CD4-positive, alpha-beta T cell treated with Interleukin-4 for 4 hours (primary cell): ENCODE measurements at regions not wholly inside any gene's neighbourhood (a gene's known extent, or its start where the extent isn't known, plus 50 kb on each side); places are given as distances from the start of the nearest gene placed in this dataset.
"Not testable (repeated sequence)": the region's sequence is repeated elsewhere in the genome, so short reads cannot be mapped to it uniquely, and the experiment has no call there.

Experiments
- DNase-seq: peaks from one replicate; pipeline ENCODE4 v3.0.0-alpha.2; 2020

GRCh38 chr6:26235302-26235670, 129.7 kb upstream of the BTN3A2 start:
- DNase-seq = no peak

- DNase-seq = not testable (repeated sequence)
Measured at GRCh38 chr6:26239415-26239814, 125.6 kb upstream of the BTN3A2 start.

- peak; percentile 88 for DNase-seq
Measured at GRCh38 chr6:26240157-26241032, 124.6 kb upstream of the BTN3A2 start.

GRCh38 chr6:26241033-26241895, 123.7 kb upstream of the BTN3A2 start:
- peak; percentile 62 for DNase-seq

- DNase-seq = no peak
Measured at GRCh38 chr6:26243132-26243531, 121.9 kb upstream of the BTN3A2 start.

GRCh38 chr6:26243752-26244151, 121.2 kb upstream of the BTN3A2 start:
- no peak for DNase-seq

GRCh38 chr6:26246058-26246457, 118.9 kb upstream of the BTN3A2 start:
- DNase-seq = no peak

GRCh38 chr6:26246553-26246952, 118.4 kb upstream of the BTN3A2 start:
- no peak for DNase-seq

GRCh38 chr6:26249707-26249956, 115.4 kb upstream of the BTN3A2 start:
- DNase-seq = peak; percentile 43

- peak; percentile 77 for DNase-seq
Measured at GRCh38 chr6:26249957-26250697, 114.9 kb upstream of the BTN3A2 start.

- peak; percentile 44 for DNase-seq
Measured at GRCh38 chr6:26250698-26251044, 114.3 kb upstream of the BTN3A2 start.

- DNase-seq = peak; percentile 84
Measured at GRCh38 chr6:26251354-26252076, 113.5 kb upstream of the BTN3A2 start.

- no peak for DNase-seq
Measured at GRCh38 chr6:26252077-26252472, 112.9 kb upstream of the BTN3A2 start.

GRCh38 chr6:26254724-26255123, 110.3 kb upstream of the BTN3A2 start:
- no peak for DNase-seq

- DNase-seq = no peak
Measured at GRCh38 chr6:26257272-26257671, 107.7 kb upstream of the BTN3A2 start.

- no peak for DNase-seq
Measured at GRCh38 chr6:26258212-26258977, 106.6 kb upstream of the BTN3A2 start.

GRCh38 chr6:26260110-26260637, 104.8 kb upstream of the BTN3A2 start:
- DNase-seq = no peak

GRCh38 chr6:26260725-26261490, 104.1 kb upstream of the BTN3A2 start:
- DNase-seq = no peak

GRCh38 chr6:26264547-26264946, 100.5 kb upstream of the BTN3A2 start:
- no peak for DNase-seq

- DNase-seq = no peak
Measured at GRCh38 chr6:26267083-26267589, 97.9 kb upstream of the BTN3A2 start.
